NCI-H1092 (cell line): ENCODE measurements at regions not wholly inside any gene's neighbourhood (a gene's known extent, or its start where the extent isn't known, plus 50 kb on each side); places are given as distances from the start of the nearest gene placed in this dataset.

Source experiments
- DNase-seq: peaks from one replicate; lab custom pipeline; 2025; lab: John Stamatoyannopoulos, UW

DNA sequence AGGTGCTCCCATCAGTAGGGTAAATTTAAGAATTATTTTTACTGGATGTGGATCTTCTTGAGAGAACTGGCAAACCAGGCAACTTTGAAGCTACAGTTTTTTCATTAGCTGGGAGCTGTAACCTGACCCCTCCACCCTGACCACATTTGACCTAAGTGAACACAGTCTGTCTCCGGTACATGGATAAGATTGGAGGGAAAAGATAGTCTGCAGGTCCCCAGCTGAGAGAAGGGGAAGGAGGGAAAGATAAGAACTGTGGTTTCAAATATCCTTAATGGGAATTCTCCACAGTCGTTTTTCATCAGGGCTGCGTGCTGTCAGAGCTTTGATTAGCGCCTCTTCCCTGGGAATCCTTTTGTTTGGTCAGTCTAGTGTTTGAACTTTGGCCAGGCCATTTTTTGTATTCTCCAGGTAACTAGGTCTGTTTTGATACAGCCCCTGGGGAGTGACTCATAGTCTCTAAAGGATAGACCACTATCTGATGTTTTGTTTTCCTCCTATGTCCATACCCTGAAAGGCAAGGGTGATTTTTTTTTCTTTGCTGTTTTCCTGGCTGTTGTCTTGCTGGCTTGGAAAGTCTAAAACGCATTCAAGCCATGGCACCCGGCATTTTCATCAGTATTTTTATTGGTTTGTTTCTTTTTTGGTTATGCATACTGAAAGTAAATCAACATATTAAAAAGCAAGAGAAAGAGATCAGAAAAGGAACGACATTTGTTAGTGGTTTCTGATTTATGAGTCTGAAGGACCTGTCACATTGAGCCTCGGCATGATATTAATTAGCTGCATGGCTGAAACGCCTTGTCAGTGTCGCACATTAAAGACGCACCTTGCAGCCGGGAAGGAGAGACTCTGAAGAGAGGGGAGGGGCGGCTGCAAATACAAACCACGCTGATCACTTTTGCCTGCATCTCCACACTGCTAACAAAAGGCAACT lies 183.4 kb upstream of the FN1 start:
- peak; percentile 23 for DNase-seq

DNA sequence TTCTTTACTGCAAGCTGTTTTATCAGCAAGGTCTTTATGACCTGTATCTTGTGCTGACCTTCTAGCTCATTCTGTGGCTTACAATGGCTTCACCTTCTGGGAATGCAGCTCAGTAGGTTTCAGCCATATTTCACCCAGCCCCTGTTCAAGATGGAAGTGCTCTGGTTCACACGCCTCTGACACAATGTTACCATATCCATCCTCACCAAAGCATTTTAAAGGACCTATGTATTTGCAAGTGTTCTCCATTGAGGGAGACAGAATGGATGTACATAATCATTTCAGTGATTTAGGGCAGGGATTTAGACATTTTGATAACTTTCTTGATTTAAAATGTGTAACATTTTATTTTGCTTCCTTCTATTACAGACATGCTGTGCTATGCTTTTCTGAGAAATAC lies 182.3 kb upstream of the FN1 start:
- no peak for DNase-seq

DNA sequence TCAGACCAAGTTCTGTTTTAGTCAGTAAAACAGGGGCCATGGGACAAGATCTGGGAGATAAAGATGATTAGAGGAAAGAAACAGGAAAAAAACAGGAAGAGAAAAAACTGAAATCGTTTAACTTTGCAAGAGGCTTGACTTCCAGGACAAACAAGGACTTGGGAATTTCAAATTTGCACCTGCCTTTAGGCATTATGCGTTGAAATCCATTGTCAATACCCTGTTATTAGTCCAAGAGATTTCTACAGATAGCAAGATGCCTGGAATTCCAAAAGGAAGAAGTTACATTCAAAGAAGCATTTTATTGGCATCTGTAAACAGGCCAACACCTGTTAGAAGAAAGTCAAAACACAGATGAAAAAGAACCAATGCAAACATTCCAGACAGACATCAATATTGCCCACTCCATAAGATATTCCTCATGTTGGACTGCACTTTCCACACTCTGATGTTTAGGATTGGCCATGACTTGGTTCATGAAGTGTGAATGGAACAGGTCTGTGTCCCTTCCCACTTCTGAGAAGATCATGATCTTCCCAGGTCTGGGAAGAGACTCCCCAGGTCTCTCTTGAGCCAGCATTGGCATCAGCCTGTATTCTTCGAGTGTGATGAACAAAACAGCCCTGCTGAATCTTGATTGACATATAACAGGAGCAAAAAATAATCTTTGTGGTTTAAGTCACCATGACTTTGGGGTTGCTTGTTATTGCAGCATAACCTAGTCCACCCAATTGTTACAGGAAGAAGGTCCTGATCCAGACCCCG lies 181.4 kb upstream of the FN1 start:
- no peak for DNase-seq

DNA sequence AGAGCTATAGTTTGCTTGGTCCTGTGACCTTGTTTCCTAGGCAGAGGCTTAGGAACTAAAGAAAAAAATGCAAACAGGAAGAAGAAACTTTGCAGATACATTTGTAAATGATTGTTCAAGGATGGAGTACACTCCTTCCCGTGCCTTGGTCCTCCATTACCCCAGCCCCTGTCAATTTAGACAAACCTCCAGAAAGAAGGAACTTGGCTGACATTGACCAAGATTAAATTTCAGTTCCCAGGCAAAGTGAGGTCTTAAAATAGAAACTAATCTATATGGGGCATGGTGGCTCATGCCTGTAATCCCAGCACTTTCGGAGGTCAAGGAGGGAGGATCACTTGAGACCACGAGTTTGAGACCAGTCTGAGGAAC lies 179.9 kb upstream of the FN1 start:
- no peak for DNase-seq

DNA sequence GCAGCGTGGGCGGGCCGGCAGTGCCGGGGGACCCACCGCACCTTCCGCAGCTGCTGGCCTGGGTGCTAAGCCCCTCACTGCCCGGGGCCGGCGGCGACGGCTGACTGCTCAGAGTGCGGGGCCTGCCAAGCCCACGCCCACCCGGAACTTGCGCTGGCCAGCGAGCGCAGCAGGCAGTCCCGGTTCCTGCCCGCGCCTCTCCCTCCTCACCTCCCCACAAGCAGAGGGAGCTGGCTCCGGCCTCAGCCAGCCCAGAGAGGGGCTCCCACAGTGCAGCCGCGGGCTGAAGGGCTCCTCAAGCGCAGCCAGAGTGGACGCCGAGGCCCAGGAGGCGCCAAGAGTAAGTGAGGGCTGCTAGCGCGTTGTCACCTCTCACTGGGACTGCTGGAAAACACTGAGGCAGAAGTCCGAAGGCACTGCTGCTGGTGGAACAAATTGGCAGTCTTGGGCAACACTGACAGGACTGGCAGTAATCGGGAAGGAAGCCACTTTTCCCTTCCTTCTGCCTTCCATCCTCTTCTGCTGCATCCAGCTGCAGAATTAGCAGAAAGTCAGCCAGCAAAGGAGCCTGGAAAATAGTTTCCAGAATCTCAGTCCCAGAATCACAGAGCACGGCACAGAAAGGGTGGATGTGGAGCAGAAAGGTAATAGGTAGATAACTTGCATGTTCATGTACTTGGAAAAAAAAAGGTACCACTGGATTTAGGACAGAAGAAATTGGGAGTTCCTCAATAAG lies 179.4 kb upstream of the FN1 start:
- DNase-seq, result no peak

DNA sequence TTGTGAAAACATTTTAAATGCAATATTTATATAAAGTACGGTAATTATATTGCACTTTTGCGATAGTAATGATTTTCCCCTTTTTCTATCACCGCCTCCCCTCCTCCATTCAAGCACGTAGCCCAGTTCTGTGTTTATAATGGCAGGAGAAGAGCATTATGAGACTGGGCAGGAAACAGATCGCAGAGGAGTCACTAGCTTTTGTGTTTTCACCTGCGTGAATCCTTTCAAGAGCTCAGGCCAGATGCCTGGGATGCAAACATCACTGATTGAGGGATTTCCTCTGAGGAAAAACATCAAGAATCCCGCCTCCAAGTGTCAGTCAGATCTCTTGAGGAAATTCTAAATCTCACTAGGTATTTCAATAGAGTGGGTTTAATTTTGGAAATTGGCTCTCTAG lies 178.4 kb upstream of the FN1 start:
- peak; percentile 33 for DNase-seq

DNA sequence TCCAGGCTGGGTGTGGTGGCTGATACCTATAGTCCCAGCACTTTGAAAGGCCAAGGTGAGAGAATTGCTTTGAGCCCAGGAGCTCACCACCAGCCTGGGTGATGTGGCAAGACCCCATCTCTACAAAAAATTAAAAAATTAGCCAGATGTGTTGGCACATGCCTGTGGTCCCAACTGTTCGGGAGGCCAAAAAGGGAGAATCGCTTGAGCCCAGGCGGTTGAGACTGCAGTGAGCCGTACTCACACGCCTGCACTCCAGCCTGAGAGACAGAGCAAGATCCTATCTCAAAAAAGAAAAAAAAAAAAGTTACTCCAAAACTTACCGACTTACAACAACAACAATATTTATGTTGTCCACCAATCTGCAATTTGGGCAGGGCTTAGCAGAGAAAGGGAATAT lies 178.0 kb upstream of the FN1 start:
- no peak for DNase-seq

DNA sequence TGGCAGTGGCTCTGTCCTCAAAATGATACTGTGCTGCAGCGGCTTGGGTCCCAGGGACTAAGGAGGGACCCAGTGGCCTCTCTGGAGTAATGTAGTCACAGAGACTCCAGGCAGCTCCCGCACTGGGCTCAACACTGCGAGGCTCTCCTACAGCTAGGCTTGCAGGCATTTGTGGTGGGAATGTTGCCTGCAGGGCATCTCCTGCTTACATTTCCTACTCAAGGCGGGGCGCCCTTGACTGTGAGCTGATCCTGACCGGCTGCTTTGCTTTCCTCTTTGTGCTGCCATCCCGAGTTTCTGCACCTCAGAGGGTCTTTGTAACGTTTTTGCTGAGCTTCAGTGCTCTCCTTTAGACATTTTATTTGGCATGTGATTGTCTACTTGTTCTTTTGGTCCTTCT lies 177.4 kb upstream of the FN1 start:
- no peak for DNase-seq

DNA sequence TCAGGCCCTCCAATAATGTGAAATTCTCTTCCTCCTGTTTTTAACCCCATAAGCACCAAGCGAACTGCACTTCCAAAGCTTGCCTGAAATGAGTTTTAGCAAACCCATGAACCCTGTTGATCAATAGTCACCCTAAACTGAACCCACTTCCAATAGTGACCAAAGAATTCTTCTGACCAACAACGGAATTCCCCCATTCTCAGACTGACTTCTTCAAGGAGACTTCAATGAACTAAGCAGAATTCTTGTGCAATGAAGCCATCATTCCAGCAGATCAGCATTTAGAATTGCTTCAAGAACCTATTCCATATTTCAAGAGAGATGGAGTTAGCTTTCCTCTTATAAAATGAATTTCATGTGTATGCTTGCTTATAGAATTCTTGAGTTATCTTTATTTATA lies 176.9 kb upstream of the FN1 start:
- DNase-seq, result no peak

DNA sequence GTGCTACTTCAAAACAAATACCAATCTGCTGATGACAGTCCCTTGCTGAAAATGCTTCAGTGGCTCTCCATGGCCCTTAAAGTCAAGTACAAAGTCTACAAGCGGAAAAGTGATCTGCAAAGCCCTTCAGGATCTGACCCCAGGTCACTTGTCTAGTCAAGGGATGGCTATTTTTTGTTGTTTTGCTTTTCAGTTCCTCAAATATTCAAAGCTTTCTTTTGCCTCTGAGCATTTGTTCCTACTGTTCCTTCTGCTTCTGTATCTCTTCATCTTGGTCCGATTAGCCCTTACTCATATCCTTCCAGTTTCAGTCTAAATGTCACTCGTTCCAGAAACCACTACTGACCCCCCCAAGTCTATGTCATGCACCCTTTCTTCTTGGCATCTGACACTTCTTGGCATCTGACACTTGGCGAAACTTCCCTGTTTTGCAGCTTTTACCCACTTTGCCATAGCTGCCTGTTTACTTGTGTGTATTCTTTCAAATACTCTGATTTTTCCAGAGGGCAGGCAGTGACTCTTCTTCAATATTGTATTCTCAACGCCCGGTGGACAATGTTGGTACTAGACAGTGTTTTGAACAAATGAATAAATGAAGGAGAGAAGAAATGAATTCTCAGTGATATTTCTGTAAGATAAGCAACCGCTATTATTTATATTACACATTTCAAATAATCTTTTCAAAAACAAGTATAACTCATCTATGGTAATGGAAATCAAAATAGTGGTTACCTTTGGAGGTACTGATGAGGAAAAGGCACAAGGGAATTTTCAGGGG lies 175.9 kb upstream of the FN1 start:
- no peak for DNase-seq

DNA sequence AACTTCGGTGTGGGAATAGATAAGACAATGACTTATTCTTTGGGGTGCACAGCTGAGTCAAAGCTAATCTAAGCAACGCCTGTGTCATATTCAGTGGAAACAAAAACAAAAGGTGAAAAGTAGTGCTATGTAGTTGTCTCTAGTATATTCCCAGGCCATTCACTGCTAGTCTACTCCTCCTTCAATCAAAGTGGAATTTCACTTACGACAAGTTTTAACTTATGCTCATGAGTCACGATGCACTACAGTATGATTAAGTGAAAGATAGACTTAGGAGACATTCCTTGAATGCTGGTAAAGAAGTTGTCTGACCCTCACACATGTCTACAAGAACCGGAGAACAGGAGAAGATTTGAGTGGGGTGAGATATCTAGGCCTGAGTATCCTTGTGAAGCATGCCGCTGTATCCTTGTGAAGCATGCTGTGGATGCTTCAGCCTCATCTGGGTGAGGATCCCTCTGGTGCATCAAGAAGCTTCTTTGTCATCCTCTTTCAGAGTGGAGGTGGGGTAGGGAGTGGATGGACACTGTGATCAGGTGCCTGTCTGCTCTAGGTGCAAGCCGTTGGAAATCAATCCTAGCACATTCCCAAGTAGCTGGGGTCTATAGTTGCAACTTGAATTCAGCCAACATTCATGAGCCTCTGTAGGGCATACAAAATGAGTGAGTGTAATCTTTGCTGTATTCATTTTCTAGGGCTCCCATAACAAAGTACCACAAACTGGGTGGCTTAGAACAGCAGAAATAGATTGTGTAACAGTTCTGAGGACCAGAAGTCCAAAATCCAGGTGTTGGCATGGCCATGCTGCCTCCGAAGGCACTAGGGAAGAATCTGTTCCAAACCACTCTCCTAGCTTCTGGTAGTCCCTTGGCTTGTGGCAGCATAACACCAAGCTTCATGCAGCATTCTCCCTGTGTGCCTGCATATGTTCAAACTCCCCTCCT lies 173.5 kb upstream of the FN1 start:
- no peak for DNase-seq

DNA sequence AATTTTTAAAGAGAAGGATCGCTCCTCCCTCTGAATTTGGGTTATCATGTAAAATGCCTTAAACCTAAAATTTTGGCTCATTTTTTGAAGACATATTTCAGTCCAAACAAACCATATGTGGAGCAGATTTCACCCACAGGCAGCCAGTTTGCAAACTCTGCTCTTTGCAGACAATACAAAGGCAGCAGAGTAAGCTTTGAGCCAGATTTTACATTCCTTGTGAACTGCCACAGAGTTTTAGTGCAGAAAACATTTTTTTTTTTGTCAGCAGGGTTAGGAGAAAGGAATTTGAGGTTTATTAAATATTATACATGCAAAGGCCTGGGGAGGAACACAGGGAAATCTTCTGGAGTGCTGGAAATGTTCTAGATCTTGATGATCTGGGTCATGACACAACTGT lies 171.9 kb upstream of the FN1 start:
- DNase-seq, result no peak

DNA sequence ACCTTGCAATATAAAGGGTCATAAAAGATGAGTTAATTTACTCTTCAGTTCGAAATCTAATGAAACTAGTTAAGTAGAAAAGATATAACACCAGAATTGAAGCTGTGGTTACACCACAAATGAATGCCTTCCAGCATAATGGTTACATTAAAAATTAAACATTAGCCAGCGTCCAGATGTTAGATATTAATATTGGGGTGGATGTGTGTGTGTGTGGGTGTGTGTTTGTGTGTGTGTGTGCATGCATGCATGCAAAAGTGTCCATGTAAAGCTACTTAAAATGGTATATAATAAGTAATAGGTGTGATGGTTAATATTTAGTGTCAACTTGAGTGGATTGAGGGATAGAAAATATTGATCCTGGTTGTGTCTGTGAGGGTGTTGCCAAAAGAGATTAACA lies 170.4 kb upstream of the FN1 start:
- no peak for DNase-seq

DNA sequence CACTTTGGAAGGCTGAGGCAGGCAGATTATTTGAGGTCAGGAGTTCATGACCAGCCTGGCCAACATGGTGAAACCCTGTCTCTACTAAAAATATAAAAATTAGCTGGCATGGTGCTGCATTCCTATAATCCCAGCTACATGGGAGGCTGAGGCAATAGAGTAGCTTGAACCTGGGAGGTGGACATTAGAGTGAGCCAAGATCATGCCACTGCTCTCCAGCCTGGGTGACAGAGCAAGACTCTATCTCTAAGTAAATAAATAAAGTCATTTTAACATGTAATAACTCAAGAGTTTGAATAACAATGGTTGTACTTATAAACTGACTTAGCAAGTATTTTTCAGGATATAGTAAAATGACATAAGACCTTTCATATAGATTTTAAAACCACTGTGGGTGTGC lies 169.3 kb upstream of the FN1 start:
- no peak for DNase-seq

DNA sequence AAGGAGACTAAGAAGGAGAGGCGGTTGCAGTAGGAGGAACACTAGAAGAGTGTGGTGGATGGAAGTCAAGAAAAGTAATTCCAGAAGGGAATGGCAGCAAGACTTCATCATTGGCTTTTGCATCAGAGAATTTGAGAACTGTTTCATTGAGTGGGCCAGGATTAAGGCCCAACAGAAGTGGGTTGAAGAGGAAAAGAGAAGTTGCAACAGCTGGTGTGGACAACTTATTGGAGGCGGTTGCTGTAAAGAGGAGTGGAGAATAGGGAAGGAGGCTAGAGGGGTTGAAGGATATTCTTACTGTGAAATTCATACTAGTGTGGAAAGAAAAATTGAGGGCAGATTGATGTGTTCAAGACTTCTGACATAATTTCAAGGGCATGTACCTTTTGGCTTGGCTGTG lies 168.7 kb upstream of the FN1 start:
- no peak for DNase-seq

DNA sequence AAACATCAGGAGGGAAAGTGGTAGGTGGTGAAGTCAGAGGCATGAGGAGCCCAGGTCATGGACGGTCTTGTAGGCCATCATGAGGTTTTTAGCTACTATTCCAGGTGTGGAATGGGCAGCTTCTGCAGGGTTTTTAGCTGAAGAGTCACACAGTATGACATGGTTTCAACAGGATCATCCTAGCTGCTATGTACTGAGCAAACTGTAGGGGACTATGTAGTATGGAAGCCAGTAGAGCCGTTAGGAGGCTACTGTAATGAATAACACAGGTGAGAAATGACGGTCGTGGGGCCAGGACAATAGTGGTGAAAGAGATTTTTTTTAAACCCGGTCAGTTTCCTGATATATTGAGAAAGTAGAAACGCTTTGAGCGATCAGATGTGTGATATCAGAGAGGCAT lies 167.6 kb upstream of the FN1 start:
- no peak for DNase-seq

DNA sequence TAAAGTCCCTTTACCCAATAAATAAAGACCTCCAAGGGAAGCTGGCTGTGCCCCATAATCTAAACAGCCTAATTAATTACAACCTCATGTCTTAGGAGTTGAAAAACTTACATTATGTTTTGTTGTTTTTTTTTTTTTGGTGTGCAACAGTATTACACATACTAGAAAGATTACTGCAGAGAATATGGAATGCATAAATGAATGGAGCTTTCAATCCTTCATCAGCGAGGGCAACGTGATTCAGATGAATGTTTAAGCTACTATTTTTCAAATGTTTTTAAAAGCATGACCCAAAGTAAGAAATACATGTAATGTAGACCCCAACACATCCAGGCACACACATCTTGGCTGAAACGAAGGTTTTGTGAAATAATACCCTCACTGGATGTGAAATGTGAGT lies 167.1 kb upstream of the FN1 start:
- DNase-seq, result no peak

DNA sequence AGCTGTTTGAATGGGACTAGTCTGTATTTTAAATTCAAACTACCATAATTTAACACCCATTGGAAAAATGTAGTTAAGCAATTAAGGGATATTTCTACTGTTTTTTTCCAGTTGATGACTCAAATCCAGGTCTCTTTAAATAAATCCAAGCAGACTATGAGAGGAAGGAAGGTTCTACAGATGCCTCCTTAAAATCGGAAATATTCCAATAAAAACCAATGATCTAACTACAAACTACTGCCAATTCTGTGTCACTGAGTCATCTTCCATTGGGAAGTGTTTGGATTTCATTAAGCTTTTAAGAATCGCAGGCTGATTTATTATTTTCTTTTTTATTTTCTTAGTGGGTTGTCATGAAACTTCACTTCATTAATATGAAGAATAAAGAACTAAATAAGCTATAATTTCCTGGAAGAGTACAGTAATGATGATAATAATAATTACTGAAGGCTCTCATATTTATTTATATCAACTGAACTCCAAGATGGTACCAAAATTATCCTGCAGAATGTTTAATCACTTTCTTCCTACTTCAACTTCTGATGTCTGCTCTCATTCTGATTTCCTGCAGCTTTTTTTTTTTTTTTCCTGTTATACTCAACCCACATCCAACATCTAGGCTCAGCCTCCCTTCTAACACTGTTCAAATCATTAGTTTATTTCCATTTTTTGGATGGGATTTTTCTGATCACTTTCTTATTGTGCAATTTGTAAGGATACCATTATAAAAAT lies 166.3 kb upstream of the FN1 start:
- no peak for DNase-seq

DNA sequence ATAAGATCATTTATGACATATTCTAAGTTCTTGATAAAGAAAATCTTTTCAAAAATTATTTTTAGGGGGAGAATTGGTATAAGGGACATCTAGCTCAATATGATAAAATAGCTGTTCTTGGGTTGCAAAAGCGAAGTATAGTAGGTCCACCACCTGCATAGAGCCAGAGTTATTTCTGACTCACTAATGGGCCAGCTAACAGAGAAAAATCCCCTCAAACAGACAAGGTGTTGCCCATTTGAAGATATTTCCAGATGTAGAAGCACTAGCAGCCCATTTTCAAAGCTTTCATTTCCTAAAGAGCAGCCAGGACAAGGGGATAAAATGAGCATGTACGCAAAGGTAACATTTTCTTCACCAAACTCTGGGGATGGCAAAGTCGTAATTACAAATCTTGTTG lies 165.7 kb upstream of the FN1 start:
- no peak for DNase-seq

DNA sequence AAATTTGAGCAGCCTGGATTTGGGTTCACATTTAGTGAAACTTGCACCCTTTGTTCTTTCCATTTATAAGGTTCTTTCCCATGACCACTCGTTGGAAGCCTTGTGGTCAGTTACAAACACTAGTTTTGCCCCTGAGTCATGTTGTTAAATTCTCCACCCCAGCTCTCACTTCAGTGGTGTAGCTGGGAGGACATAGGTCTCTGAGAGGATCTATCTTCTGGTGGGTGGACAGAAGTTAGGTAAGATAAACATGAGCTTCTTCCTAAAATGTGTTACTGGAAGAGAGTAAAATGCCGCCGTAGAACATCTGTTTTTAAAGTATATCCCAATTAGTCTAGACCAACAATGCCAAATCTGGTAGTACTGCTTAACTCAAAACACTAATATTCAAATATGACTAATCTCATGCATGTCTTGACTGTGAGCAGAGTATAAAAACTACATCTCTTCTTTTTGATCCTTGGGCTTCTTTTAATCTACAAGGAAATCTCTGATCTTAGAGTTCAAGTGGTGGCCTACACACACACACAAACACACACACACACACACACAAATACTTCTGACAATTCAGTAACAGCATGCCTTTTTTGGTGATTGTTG lies 162.6 kb upstream of the FN1 start:
- DNase-seq, result no peak
